WTC11 (cell line): ENCODE measurements at regions not wholly inside any gene's neighbourhood (a gene's known extent, or its start where the extent isn't known, plus 50 kb on each side); places are given as distances from the start of the nearest gene placed in this dataset.

Experiments
- ATAC-seq: fragments of 200-7000 bp; cut with Tn5 transposase; 2 replicates; pipeline ENCODE4 v1.10.0; 2021; ENCODE audit warnings: mild to moderate bottlenecking, moderate library complexity
- CTCF ChIA-PET: fragments of 300-600 bp; sonication (Branson Sonifier 250); formaldehyde crosslinking; loops from one replicate; lab custom pipeline; 2021; ENCODE audit warnings: antibody characterized with exemption; lab: Charles Lee
- POLR2A ChIA-PET: fragments of 350-600 bp; sonication (Branson Sonifier 250); formaldehyde crosslinking; loops from one replicate; lab custom pipeline; 2021; ENCODE audit warnings: antibody characterized with exemption; lab: Charles Lee
- DNase-seq: peaks from one replicate; pipeline ENCODE4 v3.0.0; 2021; ENCODE audit warnings: low spot score
- H3K27ac Mint-ChIP-seq: 2 replicates; pipeline ENCODE4 v1.8.0; 2021; ENCODE audit warnings: mixed read lengths
- H3K27me3 Mint-ChIP-seq: 2 replicates; pipeline ENCODE4 v1.8.0; 2021; ENCODE audit warnings: low read depth, mild to moderate bottlenecking, moderate library complexity, mixed read lengths
- H3K36me3 Mint-ChIP-seq: 2 replicates; pipeline ENCODE4 v1.8.0; 2021; ENCODE audit warnings: mixed read lengths
- H3K4me1 Mint-ChIP-seq: 2 replicates; pipeline ENCODE4 v1.8.0; 2022; ENCODE audit warnings: mixed read lengths
- H3K4me3 Mint-ChIP-seq: 2 replicates; pipeline ENCODE4 v1.8.0; 2021; ENCODE audit warnings: mild to moderate bottlenecking, moderate library complexity, mixed read lengths
- H3K9me3 Mint-ChIP-seq: 2 replicates; pipeline ENCODE4 v1.8.0; 2021; ENCODE audit warnings: mixed read lengths
- CREB1 ChIP-seq: sonication (generic); formaldehyde crosslinking; IDR thresholded peaks from 2 replicates; pipeline ENCODE4 v1.8.0; 2023; ENCODE audit warnings: mild to moderate bottlenecking, missing genetic modification reagents
- FOXP1 ChIP-seq: sonication (generic); formaldehyde crosslinking; IDR thresholded peaks from 2 replicates; pipeline ENCODE4 v1.8.0; 2022; ENCODE audit warnings: missing genetic modification reagents, mild to moderate bottlenecking, moderate library complexity, borderline replicate concordance
- GABPB1 ChIP-seq: sonication (generic); formaldehyde crosslinking; IDR thresholded peaks from 2 replicates; pipeline ENCODE4 v1.8.1; 2023; ENCODE audit warnings: mild to moderate bottlenecking, missing genetic modification reagents
- JAZF1 ChIP-seq: fragments of 250-450 bp; sonication (Bioruptor Pico); IDR thresholded peaks from 2 replicates; pipeline ENCODE4 v1.9.0; 2021; ENCODE audit warnings: moderate library complexity, mild to moderate bottlenecking, inconsistent platforms
- NFATC4 ChIP-seq: fragments of 250-450 bp; sonication (Bioruptor Pico); IDR thresholded peaks from 2 replicates; pipeline ENCODE4 v1.9.0; 2021; ENCODE audit warnings: mild to moderate bottlenecking
- NFE2L1 ChIP-seq: sonication (generic); formaldehyde crosslinking; IDR thresholded peaks from 2 replicates; pipeline ENCODE4 v1.8.1; 2023; ENCODE audit warnings: missing genetic modification reagents
- PRRX2 ChIP-seq: fragments of 250-450 bp; sonication (Bioruptor Pico); IDR thresholded peaks from 2 replicates; pipeline ENCODE4 v1.8.0; 2021; ENCODE audit warnings: mild to moderate bottlenecking
- RELA ChIP-seq: sonication (generic); formaldehyde crosslinking; IDR thresholded peaks from 2 replicates; pipeline ENCODE4 v1.8.1; 2022; ENCODE audit warnings: missing genetic modification reagents, mild to moderate bottlenecking, borderline replicate concordance
- ZNF423 ChIP-seq: fragments of 250-450 bp; sonication (Bioruptor Pico); IDR thresholded peaks from 2 replicates; pipeline ENCODE4 v2.1.2; 2022; ENCODE audit warnings: mild to moderate bottlenecking, moderate library complexity
- ZNF671 ChIP-seq: fragments of 250-450 bp; sonication (Bioruptor Pico); IDR thresholded peaks from 2 replicates; pipeline ENCODE4 v1.8.0; 2021; ENCODE audit warnings: mild to moderate bottlenecking
- TF ChIP-seq, protein P1 (sequence below): fragments of 250-450 bp; sonication (Bioruptor Pico); IDR thresholded peaks from 2 replicates; pipeline ENCODE4 v2.1.2; 2022; ENCODE audit warnings: mild to moderate bottlenecking, moderate library complexity
- TF ChIP-seq, protein P2 (sequence below): sonication (generic); formaldehyde crosslinking; IDR thresholded peaks from 2 replicates; pipeline ENCODE4 v1.8.1; 2023; ENCODE audit warnings: mild to moderate bottlenecking, missing genetic modification reagents, moderate library complexity
- TF ChIP-seq, protein P3 (sequence below): sonication (generic); formaldehyde crosslinking; IDR thresholded peaks from 2 replicates; pipeline ENCODE4 v1.8.0; 2022; ENCODE audit warnings: missing genetic modification reagents

DNA sequence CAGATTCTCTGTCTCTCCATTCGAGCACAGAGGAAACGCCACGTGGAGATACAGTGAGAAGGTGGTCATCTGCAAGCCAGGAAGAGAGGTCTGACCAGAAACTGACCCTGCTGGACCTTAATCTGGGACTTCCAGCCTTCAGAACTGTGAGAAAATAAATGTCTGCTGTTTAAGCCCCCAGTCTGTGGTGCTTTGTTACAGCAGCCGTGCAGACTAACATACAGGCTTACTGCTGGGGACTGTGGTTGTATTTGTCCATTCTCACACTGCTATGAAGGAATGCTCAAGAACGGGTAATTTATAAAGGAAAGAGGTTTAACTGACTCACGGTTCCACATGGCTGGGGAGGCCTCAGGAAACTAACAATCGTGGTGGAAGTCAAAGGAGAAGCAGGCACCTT is 432.7 kb downstream of the IRS1 start:
- ATAC-seq, result no peak
- Mint-ChIP-seq H3K27ac (no peak overlapping the region), H3K9me3 (peaks cover 5% of the 10 kb centered on the region), H3K4me3 (no peak overlapping the region), H3K36me3 (no peaks in the 10 kb centered on the region), H3K4me1 (no peaks in the 10 kb centered on the region), H3K27me3 (no peaks in the 10 kb centered on the region)
- TF ChIP-seq NFATC4 (CRISPR knock-in tag) (no peak), ZNF423 (CRISPR knock-in tag) (no peak)
- no peak for DNase-seq
- POLR2A ChIA-PET, result no interaction called here
- CTCF ChIA-PET, result no interaction called here

DNA sequence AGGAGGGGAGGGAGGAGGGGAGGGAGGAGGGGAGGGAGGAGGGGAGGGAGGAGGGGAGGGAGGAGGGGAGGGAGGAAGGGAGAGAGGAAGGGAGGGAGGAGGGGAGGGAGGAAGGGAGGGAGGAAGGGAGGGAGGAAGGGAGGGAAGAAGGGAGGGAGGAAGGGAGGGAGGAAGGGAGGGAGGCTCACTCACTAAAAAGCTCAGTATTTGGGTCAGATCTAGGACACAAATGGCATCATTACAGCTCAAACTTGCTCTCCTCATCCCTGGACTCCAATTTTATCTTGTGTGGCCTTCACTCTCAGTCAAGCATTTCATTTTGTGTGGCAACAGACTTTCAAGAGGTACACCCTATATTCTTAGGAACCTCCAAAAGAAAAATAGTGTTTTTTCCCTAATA is 435.4 kb downstream of the IRS1 start:
- Mint-ChIP-seq H3K4me1 (no peaks in the 10 kb centered on the region), H3K4me3 (no peak overlapping the region), H3K27ac (no peak overlapping the region), H3K36me3 (no peaks in the 10 kb centered on the region), H3K9me3 (peaks cover 10% of the 10 kb centered on the region), H3K27me3 (no peaks in the 10 kb centered on the region)
- ChIA-PET POLR2A (no interaction called here), CTCF (no interaction called here)
- DNase-seq (no peak), ATAC-seq (no peak)
- TF ChIP-seq, protein P1, sequence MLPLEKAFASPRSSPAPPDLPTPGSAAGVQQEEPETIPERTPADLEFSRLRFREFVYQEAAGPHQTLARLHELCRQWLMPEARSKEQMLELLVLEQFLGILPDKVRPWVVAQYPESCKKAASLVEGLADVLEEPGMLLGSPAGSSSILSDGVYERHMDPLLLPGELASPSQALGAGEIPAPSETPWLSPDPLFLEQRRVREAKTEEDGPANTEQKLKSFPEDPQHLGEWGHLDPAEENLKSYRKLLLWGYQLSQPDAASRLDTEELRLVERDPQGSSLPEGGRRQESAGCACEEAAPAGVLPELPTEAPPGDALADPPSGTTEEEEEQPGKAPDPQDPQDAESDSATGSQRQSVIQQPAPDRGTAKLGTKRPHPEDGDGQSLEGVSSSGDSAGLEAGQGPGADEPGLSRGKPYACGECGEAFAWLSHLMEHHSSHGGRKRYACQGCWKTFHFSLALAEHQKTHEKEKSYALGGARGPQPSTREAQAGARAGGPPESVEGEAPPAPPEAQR (CRISPR knock-in tag), result no peak
- TF ChIP-seq, all 79 proteins: peak for 0

DNA sequence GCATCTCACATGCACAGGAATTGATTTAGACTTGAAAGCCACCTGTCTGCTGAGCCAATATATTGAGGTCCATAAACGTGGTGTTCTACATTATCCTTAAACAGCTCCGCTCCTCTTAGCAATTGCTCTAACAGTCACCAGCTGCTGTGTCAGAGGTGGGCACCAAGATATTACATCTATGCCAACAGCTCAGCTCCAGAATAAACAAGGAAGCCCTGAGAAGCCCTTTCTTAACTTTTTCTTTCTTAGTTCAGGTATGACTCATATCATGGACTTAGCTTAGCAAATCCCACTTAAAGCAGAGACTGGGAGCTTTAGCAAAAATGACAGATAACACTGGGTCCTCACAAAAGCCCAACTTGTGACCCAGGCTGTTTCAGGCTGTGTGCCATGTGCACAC is 436.6 kb downstream of the IRS1 start:
- ATAC-seq, result no peak
- no peak for DNase-seq
- Mint-ChIP-seq H3K9me3 (peaks cover 10% of the 10 kb centered on the region), H3K4me3 (no peak overlapping the region), H3K27me3 (no peaks in the 10 kb centered on the region), H3K4me1 (no peaks in the 10 kb centered on the region), H3K27ac (no peak overlapping the region), H3K36me3 (no peaks in the 10 kb centered on the region)
- CTCF ChIA-PET, result no interaction called here
- POLR2A ChIA-PET, result no interaction called here
- no peak for TF ChIP-seq PRRX2 (CRISPR knock-in tag)
- TF ChIP-seq ZNF671 (CRISPR knock-in tag), result no peak
- TF ChIP-seq, protein P2, sequence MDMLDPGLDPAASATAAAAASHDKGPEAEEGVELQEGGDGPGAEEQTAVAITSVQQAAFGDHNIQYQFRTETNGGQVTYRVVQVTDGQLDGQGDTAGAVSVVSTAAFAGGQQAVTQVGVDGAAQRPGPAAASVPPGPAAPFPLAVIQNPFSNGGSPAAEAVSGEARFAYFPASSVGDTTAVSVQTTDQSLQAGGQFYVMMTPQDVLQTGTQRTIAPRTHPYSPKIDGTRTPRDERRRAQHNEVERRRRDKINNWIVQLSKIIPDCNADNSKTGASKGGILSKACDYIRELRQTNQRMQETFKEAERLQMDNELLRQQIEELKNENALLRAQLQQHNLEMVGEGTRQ (CRISPR knock-in tag), result no peak
- TF ChIP-seq CREB1 (CRISPR knock-in tag), result no peak

DNA sequence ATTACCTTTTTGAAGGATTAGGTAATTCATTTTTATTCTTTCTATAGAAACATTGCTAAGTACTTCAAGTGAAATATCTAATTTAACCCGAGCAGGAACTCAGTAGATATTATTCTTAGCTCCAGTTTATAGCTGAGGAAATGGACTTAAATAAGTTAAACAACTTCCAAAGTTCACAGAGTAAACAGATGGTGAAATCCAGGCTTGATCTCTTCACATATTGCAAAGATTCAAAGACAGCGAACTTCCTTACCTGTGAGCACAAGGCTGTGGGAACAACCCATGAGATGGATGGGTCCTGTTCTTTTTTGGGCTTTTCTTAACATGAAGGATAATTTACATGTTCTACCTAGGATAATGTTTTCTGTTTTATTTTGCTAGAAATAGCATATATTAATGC is 439.0 kb downstream of the IRS1 start:
- no peak overlapping the region for H3K27ac Mint-ChIP-seq
- ATAC-seq (no peak), DNase-seq (no peak)
- TF ChIP-seq, protein P3, sequence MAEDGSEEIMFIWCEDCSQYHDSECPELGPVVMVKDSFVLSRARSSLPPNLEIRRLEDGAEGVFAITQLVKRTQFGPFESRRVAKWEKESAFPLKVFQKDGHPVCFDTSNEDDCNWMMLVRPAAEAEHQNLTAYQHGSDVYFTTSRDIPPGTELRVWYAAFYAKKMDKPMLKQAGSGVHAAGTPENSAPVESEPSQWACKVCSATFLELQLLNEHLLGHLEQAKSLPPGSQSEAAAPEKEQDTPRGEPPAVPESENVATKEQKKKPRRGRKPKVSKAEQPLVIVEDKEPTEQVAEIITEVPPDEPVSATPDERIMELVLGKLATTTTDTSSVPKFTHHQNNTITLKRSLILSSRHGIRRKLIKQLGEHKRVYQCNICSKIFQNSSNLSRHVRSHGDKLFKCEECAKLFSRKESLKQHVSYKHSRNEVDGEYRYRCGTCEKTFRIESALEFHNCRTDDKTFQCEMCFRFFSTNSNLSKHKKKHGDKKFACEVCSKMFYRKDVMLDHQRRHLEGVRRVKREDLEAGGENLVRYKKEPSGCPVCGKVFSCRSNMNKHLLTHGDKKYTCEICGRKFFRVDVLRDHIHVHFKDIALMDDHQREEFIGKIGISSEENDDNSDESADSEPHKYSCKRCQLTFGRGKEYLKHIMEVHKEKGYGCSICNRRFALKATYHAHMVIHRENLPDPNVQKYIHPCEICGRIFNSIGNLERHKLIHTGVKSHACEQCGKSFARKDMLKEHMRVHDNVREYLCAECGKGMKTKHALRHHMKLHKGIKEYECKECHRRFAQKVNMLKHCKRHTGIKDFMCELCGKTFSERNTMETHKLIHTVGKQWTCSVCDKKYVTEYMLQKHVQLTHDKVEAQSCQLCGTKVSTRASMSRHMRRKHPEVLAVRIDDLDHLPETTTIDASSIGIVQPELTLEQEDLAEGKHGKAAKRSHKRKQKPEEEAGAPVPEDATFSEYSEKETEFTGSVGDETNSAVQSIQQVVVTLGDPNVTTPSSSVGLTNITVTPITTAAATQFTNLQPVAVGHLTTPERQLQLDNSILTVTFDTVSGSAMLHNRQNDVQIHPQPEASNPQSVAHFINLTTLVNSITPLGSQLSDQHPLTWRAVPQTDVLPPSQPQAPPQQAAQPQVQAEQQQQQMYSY (CRISPR knock-in tag), result no peak
- TF ChIP-seq, protein P2 (CRISPR knock-in tag), result no peak
- no peak for TF ChIP-seq ZNF423 (CRISPR knock-in tag)
- no peak for TF ChIP-seq NFE2L1 (CRISPR knock-in tag)
- no peak for TF ChIP-seq JAZF1 (CRISPR knock-in tag)
- TF ChIP-seq RELA (CRISPR knock-in tag), result no peak
- TF ChIP-seq GABPB1, result peak; percentile 43; the same call in 1 of the 2 replicates
- TF ChIP-seq FOXP1 (CRISPR knock-in tag), result no peak
- H3K4me3 Mint-ChIP-seq, result no peak overlapping the region
- H3K27me3 Mint-ChIP-seq, result no peaks in the 10 kb centered on the region
- H3K9me3 Mint-ChIP-seq, result peaks cover 10% of the 10 kb centered on the region
- no peaks in the 10 kb centered on the region for H3K4me1 Mint-ChIP-seq
- no peaks in the 10 kb centered on the region for H3K36me3 Mint-ChIP-seq
- ChIA-PET CTCF (no interaction called here), POLR2A (no interaction called here)
